ENCODE measurements at regions not wholly inside any gene's neighbourhood (a gene's known extent, or its start where the extent isn't known, plus 50 kb on each side); places are given as distances from the start of the nearest gene placed in this dataset.

GRCh38 chr2:3100386-3100785 is 277.2 kb downstream of the EIPR1 start:
- H3K4me3 ChIP-seq, result no peak overlapping the region
- H3K4me1 ChIP-seq (replicated peaks), result no peaks in the 10 kb centered on the region
- no peak for DNase-seq (ENCODE audit: low read depth in 1 of 2, low spot score in 2 of 2)
- H3K36me3 ChIP-seq, result no peaks in the 10 kb centered on the region
- no peaks in the 10 kb centered on the region; the same call in none of the 2 replicates for H3K9me3 ChIP-seq (replicated peaks)
- H3K27me3 ChIP-seq (replicated peaks), result no peaks in the 10 kb centered on the region
- no peak overlapping the region for H3K27ac ChIP-seq

GRCh38 chr2:3099860-3100234 is 277.8 kb downstream of the EIPR1 start:
- DNase-seq (ENCODE audit: low read depth in 1 of 2, low spot score in 2 of 2), result no peak
- H3K27ac ChIP-seq, result no peak overlapping the region
- no peaks in the 10 kb centered on the region for H3K36me3 ChIP-seq
- H3K27me3 ChIP-seq (replicated peaks), result no peaks in the 10 kb centered on the region
- no peaks in the 10 kb centered on the region for H3K4me1 ChIP-seq (replicated peaks)
- no peak overlapping the region for H3K4me3 ChIP-seq
- no peaks in the 10 kb centered on the region; the same call in none of the 2 replicates for H3K9me3 ChIP-seq (replicated peaks)

DNA sequence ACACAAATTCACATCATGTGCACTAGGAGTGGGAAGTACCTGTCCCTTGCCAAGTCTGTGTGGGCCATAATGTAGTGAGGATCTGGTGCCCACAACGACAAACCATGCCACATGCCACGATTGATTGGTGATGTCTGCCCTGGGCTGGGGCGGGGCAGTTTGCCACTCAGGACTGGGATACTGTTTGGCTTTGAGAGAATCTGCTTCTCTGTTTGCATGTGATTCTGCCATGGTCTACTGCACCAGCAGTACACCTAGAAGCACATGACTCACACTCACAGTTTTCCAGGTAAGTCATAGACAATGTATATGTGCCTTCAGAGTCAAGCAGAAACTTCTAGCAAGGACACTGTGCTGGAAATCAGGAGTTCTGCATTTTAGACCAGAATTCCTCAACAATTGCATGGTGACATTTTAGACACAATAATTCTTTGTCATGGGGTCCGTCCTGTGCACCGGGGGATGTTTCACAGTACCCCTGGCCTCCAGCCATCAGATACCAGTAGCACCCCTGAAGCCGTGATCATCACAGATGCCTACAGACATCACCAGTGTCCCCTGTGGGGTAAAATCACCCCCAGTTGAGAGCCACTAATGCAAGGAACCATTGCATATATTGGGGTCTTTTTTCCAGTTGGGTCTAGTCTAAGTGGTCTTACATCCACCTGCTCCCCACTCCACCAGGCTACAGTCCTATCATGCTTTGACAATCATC is 278.3 kb downstream of the EIPR1 start:
- Histone ChIP-seq H3K9me3 (replicated peaks) (no peaks in the 10 kb centered on the region; the same call in none of the 2 replicates), H3K36me3 (no peaks in the 10 kb centered on the region), H3K4me1 (replicated peaks) (no peaks in the 10 kb centered on the region), H3K27me3 (replicated peaks) (no peaks in the 10 kb centered on the region), H3K4me3 (no peak overlapping the region), H3K27ac (no peak overlapping the region)
- DNase-seq (ENCODE audit: low read depth in 1 of 2, low spot score in 2 of 2), result no peak

GRCh38 chr2:3098231-3098630 is 279.4 kb downstream of the EIPR1 start:
- H3K4me1 ChIP-seq (replicated peaks), result no peaks in the 10 kb centered on the region
- DNase-seq (ENCODE audit: low read depth in 1 of 2, low spot score in 2 of 2), result no peak

DNA sequence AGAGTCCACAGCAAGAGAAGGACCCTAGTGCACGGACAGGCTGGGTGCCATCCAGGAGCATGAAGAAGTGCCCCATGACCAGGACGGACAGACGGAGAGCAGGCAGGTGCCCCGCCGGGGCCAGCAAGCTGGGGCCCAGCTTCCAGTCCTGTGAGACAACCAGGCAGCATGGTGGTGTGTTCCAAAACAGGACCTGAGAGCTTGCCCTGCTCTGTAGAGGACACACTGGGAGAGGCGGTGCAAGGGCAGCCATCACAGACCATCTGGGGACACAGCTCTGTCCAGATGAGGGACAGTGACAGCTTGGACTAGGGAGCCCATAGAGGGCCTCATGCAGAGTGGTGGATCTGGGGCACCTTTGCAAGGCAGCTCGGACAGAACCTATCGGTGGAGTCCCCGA is 279.8 kb downstream of the EIPR1 start:
- no peaks in the 10 kb centered on the region; the same call in none of the 2 replicates for H3K9me3 ChIP-seq (replicated peaks)
- no peaks in the 10 kb centered on the region for H3K36me3 ChIP-seq
- H3K27me3 ChIP-seq (replicated peaks), result no peaks in the 10 kb centered on the region
- H3K27ac ChIP-seq, result no peak overlapping the region
- H3K4me3 ChIP-seq, result no peak overlapping the region
- no peaks in the 10 kb centered on the region for H3K4me1 ChIP-seq (replicated peaks)
- DNase-seq (ENCODE audit: low read depth in 1 of 2, low spot score in 2 of 2), result no peak

More at GRCh38 chr2:3098231-3098630, 279.4 kb downstream of the EIPR1 start:
- H3K27me3 ChIP-seq (replicated peaks), result no peaks in the 10 kb centered on the region
- no peaks in the 10 kb centered on the region; the same call in none of the 2 replicates for H3K9me3 ChIP-seq (replicated peaks)
- H3K4me3 ChIP-seq, result no peak overlapping the region
- H3K27ac ChIP-seq, result no peak overlapping the region
- H3K36me3 ChIP-seq, result no peaks in the 10 kb centered on the region

DNA sequence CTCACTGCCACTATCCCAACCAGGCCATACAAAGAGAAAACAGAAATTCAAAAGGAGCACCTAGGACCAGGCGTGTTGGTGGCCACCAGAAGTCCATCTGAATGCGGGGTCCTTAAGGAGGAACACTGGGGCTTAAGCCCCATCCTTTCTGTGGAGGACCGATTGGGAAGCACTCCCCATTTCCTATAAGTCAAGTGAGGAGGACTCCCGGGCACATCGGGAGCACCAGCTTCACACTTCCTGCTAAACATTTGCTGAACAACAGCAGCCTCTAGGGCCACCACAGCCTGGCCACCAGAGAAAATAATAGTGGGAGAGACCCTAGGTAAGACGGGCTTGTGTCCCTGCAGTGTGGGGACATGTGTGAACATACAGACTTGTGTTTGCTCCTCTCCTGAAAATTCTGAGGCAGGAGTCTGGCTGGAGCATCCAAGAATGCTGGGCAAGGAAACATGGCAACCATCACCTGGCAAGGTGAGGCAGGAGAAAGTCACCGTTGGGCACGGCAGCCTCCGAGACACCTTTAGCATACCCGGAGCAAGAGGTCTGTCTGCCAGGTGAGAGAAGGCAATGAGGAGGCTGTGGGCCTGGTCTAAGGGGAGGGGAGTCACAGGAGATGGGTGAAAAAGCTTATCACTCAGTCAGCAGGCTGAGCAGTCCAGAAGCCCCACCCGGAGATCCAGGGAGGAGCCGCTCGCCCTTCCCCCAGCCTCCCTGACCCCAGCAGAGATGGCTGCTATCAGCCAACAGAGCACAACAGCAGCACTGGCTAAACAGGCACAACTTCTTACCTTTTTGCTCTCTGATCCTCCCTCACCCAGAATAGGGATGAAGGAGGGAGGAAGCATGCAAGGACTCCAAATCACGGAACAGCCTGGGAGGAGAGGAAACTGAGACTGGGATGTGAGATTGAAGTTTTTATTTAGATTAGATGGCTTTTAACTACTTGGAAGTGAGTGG is 282.3 kb downstream of the EIPR1 start:
- no peaks in the 10 kb centered on the region for H3K4me1 ChIP-seq (replicated peaks)
- no peak overlapping the region for H3K4me3 ChIP-seq
- H3K36me3 ChIP-seq, result no peaks in the 10 kb centered on the region
- H3K27me3 ChIP-seq (replicated peaks), result no peaks in the 10 kb centered on the region
- H3K9me3 ChIP-seq (replicated peaks), result no peaks in the 10 kb centered on the region; the same call in 1 of the 2 replicates
- DNase-seq (ENCODE audit: low read depth in 1 of 2, low spot score in 2 of 2), result no peak
- H3K27ac ChIP-seq, result no peak overlapping the region

- Histone ChIP-seq H3K4me1 (replicated peaks) (no peaks in the 10 kb centered on the region), H3K36me3 (no peaks in the 10 kb centered on the region), H3K27me3 (replicated peaks) (no peaks in the 10 kb centered on the region), H3K27ac (no peak overlapping the region), H3K4me3 (no peak overlapping the region), H3K9me3 (replicated peaks) (no peaks in the 10 kb centered on the region; the same call in 1 of the 2 replicates)
- DNase-seq (ENCODE audit: low read depth in 1 of 2, low spot score in 2 of 2), result no peak
These were observed 283.3 kb downstream of the EIPR1 start for GRCh38 chr2:3094318-3094717.

DNA sequence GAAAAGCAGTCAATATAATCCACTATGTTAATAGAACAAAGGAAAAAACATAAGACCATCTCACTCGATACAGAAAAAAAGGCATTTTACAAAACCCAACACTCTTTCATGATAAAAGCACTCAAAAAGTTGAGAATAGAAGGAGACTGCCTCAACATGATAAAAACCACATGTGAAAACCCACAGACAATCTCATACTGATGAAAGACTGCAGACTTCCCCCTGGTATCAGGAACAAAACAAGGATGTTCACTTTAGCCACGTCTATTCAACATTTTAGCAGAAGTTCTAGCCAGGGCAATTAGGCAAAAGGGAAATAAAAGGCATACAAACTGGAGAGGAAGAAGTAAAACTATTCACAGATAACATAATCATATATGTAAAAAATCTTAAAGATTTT is 285.9 kb downstream of the EIPR1 start:
- H3K4me1 ChIP-seq (replicated peaks), result no peaks in the 10 kb centered on the region
- no peaks in the 10 kb centered on the region for H3K9me3 ChIP-seq (replicated peaks)
- no peak for DNase-seq (ENCODE audit: low read depth in 1 of 2, low spot score in 2 of 2)
- no peaks in the 10 kb centered on the region for H3K36me3 ChIP-seq
- H3K4me3 ChIP-seq, result no peak overlapping the region
- H3K27ac ChIP-seq, result no peak overlapping the region
- no peaks in the 10 kb centered on the region for H3K27me3 ChIP-seq (replicated peaks)

DNA sequence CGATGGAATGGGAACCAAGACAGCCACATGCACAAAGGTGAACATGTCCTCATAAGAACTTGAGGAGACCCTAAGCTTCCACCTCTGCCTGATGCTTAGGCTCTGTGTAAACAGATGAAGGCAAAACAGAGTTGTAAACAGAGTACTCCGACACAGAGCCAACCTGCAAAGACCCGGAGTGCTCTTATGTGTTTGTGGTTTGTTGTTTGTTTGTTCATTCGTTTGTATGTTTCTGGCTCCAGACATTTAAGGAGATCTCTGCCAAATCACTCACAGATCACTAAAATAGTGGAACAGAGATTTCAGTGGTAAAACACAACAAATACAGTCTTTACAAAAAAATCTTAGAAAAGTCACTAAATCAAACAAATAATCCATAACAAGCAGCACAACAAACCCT is 294.9 kb downstream of the EIPR1 start:
- Histone ChIP-seq H3K27ac (no peak overlapping the region), H3K27me3 (replicated peaks) (no peaks in the 10 kb centered on the region), H3K4me3 (no peak overlapping the region), H3K4me1 (replicated peaks) (no peaks in the 10 kb centered on the region), H3K9me3 (replicated peaks) (peaks cover 6% of the 10 kb centered on the region; the same call in 1 of the 2 replicates), H3K36me3 (no peaks in the 10 kb centered on the region)
- DNase-seq (ENCODE audit: low read depth in 1 of 2, low spot score in 2 of 2), result no peak

GRCh38 chr2:3079959-3080948 is 297.4 kb downstream of the EIPR1 start:
- H3K36me3 ChIP-seq, result no peaks in the 10 kb centered on the region
- H3K9me3 ChIP-seq (replicated peaks), result peaks cover 6% of the 10 kb centered on the region; the same call in 1 of the 2 replicates
- H3K27me3 ChIP-seq (replicated peaks), result no peaks in the 10 kb centered on the region
- no peaks in the 10 kb centered on the region for H3K4me1 ChIP-seq (replicated peaks)
- H3K4me3 ChIP-seq, result no peak overlapping the region
- no peak for DNase-seq (ENCODE audit: low read depth in 1 of 2, low spot score in 2 of 2)
- no peak overlapping the region for H3K27ac ChIP-seq

DNA sequence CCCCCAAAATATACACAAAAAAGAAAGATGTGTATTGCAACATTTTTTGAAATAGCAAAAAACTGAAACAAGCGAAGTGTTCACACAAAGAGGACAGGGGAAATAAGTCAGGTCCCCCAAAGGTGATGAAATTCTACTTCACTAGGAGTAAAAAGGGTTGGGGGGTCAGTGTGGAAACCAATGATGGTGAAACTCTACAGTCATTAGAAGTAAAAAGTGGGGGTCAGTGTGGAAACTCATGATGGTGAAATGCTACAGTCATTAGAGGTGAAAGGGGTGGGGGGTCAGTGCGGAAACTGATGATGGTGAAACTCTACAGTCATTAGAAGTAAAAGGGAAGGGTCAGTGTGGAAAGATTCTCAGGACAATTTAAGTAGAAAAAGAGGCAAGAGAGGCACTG is 298.2 kb downstream of the EIPR1 start:
- H3K4me3 ChIP-seq, result no peak overlapping the region
- DNase-seq (ENCODE audit: low read depth in 1 of 2, low spot score in 2 of 2), result no peak
- H3K36me3 ChIP-seq, result no peaks in the 10 kb centered on the region
- H3K9me3 ChIP-seq (replicated peaks), result peaks cover 6% of the 10 kb centered on the region; the same call in 1 of the 2 replicates
- no peaks in the 10 kb centered on the region for H3K27me3 ChIP-seq (replicated peaks)
- H3K4me1 ChIP-seq (replicated peaks), result no peaks in the 10 kb centered on the region
- no peak overlapping the region for H3K27ac ChIP-seq

DNA sequence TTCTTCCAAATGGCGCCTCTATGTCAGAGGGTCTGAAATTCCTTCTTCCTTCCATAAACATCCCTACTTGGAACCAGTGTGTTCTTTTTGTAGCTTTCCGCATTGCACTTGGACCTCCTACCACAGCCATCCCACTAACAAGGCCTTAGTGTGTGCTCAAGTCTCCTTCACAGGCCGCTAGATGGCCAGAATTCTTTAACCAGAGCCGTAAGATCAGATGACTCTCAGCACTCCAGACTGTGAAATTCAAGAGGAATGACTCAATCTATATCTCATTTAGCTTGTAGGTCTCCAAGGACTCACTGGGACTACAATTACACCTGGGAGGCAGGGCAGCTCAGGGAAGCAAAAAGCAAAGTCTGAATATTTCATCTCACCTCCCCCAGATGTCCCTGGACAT is 298.9 kb downstream of the EIPR1 start:
- DNase-seq (ENCODE audit: low read depth in 1 of 2, low spot score in 2 of 2), result no peak
- Histone ChIP-seq H3K9me3 (replicated peaks) (peaks cover 6% of the 10 kb centered on the region; the same call in 1 of the 2 replicates), H3K4me1 (replicated peaks) (no peaks in the 10 kb centered on the region), H3K27me3 (replicated peaks) (no peaks in the 10 kb centered on the region), H3K4me3 (no peak overlapping the region), H3K27ac (no peak overlapping the region), H3K36me3 (no peaks in the 10 kb centered on the region)
